B cell (primary cell): ENCODE measurements at regions not wholly inside any gene's neighbourhood (a gene's known extent, or its start where the extent isn't known, plus 50 kb on each side); places are given as distances from the start of the nearest gene placed in this dataset.

Experiments
- ATAC-seq: fragments of 200-7000 bp; cut with Tn5 transposase; one replicate; pipeline ENCODE4 v1.10.0; 2021; ENCODE audit warnings: low read depth, mild to moderate bottlenecking, moderate number of reproducible peaks, moderate library complexity
- CTCF ChIA-PET: fragments of 350-600 bp; sonication (Branson Sonifier 250); formaldehyde crosslinking; loops from one replicate; lab custom pipeline; 2021; ENCODE audit warnings: antibody characterized with exemption, inconsistent platforms; lab: Charles Lee
- POLR2A ChIA-PET: fragments of 350-600 bp; sonication (Branson Sonifier 250); formaldehyde crosslinking; loops from one replicate; lab custom pipeline; 2021; ENCODE audit warnings: antibody characterized with exemption; lab: Charles Lee
- DNase-seq: peaks from one replicate; pipeline ENCODE4 v3.0.0; 2013
- H2AFZ ChIP-seq: 2 replicates; pipeline ENCODE4 v1.6.1; 2012; ENCODE audit warnings: mild to moderate bottlenecking, low read depth, low read length; ENCODE audit not compliant: insufficient read depth, poor library complexity, severe bottlenecking
- H3K27ac ChIP-seq, 2 donors: 1 replicate in 1 of 2; 2 replicates in 1 of 2; pipeline ENCODE4 v1.5.1; 2012 to 2013; ENCODE audit warnings: low read length in 2 of 2, mild to moderate bottlenecking in 2 of 2, moderate library complexity in 1 of 2
- H3K27me3 ChIP-seq, 4 experiments: fragments of 200-600 bp in 1 of 4; sonication (generic) in 1 of 4; replicated peaks in 1 of 4; 1 replicate in 2 of 4; 2 replicates in 2 of 4; pipeline versions ENCODE4 v1.6.1 to v1.7.0; 2013 to 2016; ENCODE audit warnings: low read length in 3 of 4, mild to moderate bottlenecking in 2 of 4, mixed read lengths in 1 of 4, moderate library complexity in 1 of 4; ENCODE audit not compliant: insufficient read depth in 4 of 4, control insufficient read depth in 3 of 4; ENCODE audit errors: control extremely low read depth in 1 of 4
- H3K36me3 ChIP-seq, 2 experiments: replicated peaks in 1 of 2; 1 replicate in 1 of 2; 2 replicates in 1 of 2; pipeline versions ENCODE4 v1.6.1 to v1.7.1; 2013; ENCODE audit warnings: low read length in 1 of 2; ENCODE audit not compliant: insufficient read depth in 2 of 2, control insufficient read depth in 1 of 2; ENCODE audit errors: control extremely low read depth in 1 of 2, extremely low read depth in 1 of 2
- H3K4me1 ChIP-seq, 2 donors: fragments of 200-600 bp in 1 of 2; sonication (generic) in 1 of 2; 1 replicate in 1 of 2; 2 replicates in 1 of 2; pipeline versions ENCODE4 v1.5.1 to v1.6.1; 2013 to 2017; ENCODE audit warnings: low read length in 2 of 2; ENCODE audit not compliant: control insufficient read depth in 2 of 2, insufficient read depth in 2 of 2
- H3K4me2 ChIP-seq: replicated peaks from 2 replicates; pipeline ENCODE3; 2012; ENCODE audit warnings: mild to moderate bottlenecking, low read depth, low read length; ENCODE audit not compliant: poor library complexity, severe bottlenecking
- H3K4me3 ChIP-seq, 5 experiments: fragments of 200-600 bp in 1 of 5; sonication (generic) in 1 of 5; 1 replicate in 3 of 5; 2 replicates in 2 of 5; pipeline versions ENCODE4 v1.5.1 to v1.7.0; 2011 to 2016; ENCODE audit warnings: low read length in 4 of 5, mild to moderate bottlenecking in 4 of 5, low read depth in 2 of 5, control low read depth in 1 of 5, moderate library complexity in 1 of 5; ENCODE audit not compliant: insufficient read depth in 1 of 5; ENCODE audit errors: control extremely low read depth in 1 of 5, extremely low read depth in 1 of 5
- H3K79me2 ChIP-seq: fragments of 200-600 bp; sonication (generic); one replicate; pipeline ENCODE4 v1.6.0; 2016; ENCODE audit warnings: low read length; ENCODE audit not compliant: control insufficient read depth, insufficient read depth
- H3K9ac ChIP-seq: fragments of 200-600 bp; sonication (generic); 2 replicates; pipeline ENCODE4 v1.6.1; 2017; ENCODE audit warnings: mild to moderate bottlenecking, low read length, moderate library complexity
- H3K9me3 ChIP-seq, 3 donors: one replicate each; pipeline versions ENCODE4 v1.6.1 to v1.7.1; 2013; ENCODE audit warnings: low read length in 2 of 3; ENCODE audit not compliant: control insufficient read depth in 2 of 3, insufficient read depth in 1 of 3; ENCODE audit errors: control extremely low read depth in 1 of 3
- H4K20me1 ChIP-seq: 2 replicates; pipeline ENCODE4 v1.6.0; 2012; ENCODE audit warnings: mild to moderate bottlenecking, low read length; ENCODE audit not compliant: insufficient read depth, control insufficient read depth, poor library complexity, severe bottlenecking
- H3K27ac Mint-ChIP-seq: one replicate; pipeline ENCODE4 v1.8.0; 2021; ENCODE audit warnings: mixed read lengths
- H3K27me3 Mint-ChIP-seq: one replicate; pipeline ENCODE4 v1.8.0; 2021; ENCODE audit warnings: mixed read lengths
- H3K4me1 Mint-ChIP-seq: one replicate; pipeline ENCODE4 v1.8.0; 2021; ENCODE audit warnings: mixed read lengths
- H3K4me3 Mint-ChIP-seq: one replicate; pipeline ENCODE4 v1.8.0; 2021; ENCODE audit warnings: mixed read lengths
- H3K9me3 Mint-ChIP-seq: one replicate; pipeline ENCODE4 v1.8.0; 2022; ENCODE audit warnings: mixed read lengths; ENCODE audit not compliant: insufficient read depth
- EZH2 ChIP-seq: IDR thresholded peaks from 2 replicates; pipeline ENCODE4 v1.6.1; 2012; ENCODE audit warnings: borderline replicate concordance, low read depth, mild to moderate bottlenecking, moderate library complexity, low read length; ENCODE audit not compliant: insufficient read depth, poor library complexity, severe bottlenecking
- WGBS: methylation state at CpG from one replicate; pipeline ENCODE4 v1.1.5; 2013; ENCODE audit warnings: missing lambda C conversion rate; ENCODE audit not compliant: insufficient coverage; 5-methylcytosine and 5-hydroxymethylcytosine counted together
- intact Hi-C: fragments of 100-400 bp; cut with micrococcal nuclease; formaldehyde crosslinking; loops from one replicate; pipeline ENCODE4 v1.10.0; 2022
- TF ChIP-seq, protein P1 (sequence below): fragments of 200-600 bp; IDR thresholded peaks from one replicate; pipeline ENCODE4 v1.8.0; 2022; ENCODE audit warnings: antibody characterized with exemption, mild to moderate bottlenecking

DNA sequence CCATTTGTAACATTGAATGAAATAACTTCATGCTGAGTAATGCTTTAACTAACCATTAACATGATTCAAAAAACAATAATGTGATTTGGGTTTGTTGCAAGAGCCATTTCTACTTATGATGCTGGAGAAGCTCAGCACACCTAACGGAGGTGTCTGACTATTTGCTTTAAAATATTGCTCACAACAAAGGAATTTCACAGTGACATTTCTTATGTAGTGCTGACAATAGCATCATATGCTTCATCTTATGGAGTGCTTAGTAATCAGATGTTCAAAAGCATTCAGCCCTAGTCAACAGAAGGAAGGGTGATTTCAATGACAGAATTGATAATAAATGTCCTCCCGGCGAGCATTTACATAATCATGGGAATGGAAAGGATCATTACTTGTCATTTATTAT lies 1003.3 kb upstream of the COX7C start:
- H3K79me2 ChIP-seq, result no peaks in the 10 kb centered on the region
- no CpG with 5 or more reads among the region's 3 CpGs for WGBS
- H3K4me3 Mint-ChIP-seq, result no peak overlapping the region
- H3K4me3 ChIP-seq, result no peak overlapping the region
- ChIA-PET POLR2A (no interaction called here), CTCF (no interaction called here)
- ATAC-seq, result no peak
- peaks cover 0 to 7% (median 0%) of the 10 kb centered on the region in 3 donors for H3K9me3 ChIP-seq
- no peak for DNase-seq
- no peaks in the 10 kb centered on the region for H3K4me1 ChIP-seq
- no peak overlapping the region for H3K27ac ChIP-seq
- no peak overlapping the region for H3K27ac Mint-ChIP-seq
- H4K20me1 ChIP-seq, result no peaks in the 10 kb centered on the region
- no peak overlapping the region for H3K4me2 ChIP-seq
- no peak for TF ChIP-seq EZH2
- TF ChIP-seq, protein P1, sequence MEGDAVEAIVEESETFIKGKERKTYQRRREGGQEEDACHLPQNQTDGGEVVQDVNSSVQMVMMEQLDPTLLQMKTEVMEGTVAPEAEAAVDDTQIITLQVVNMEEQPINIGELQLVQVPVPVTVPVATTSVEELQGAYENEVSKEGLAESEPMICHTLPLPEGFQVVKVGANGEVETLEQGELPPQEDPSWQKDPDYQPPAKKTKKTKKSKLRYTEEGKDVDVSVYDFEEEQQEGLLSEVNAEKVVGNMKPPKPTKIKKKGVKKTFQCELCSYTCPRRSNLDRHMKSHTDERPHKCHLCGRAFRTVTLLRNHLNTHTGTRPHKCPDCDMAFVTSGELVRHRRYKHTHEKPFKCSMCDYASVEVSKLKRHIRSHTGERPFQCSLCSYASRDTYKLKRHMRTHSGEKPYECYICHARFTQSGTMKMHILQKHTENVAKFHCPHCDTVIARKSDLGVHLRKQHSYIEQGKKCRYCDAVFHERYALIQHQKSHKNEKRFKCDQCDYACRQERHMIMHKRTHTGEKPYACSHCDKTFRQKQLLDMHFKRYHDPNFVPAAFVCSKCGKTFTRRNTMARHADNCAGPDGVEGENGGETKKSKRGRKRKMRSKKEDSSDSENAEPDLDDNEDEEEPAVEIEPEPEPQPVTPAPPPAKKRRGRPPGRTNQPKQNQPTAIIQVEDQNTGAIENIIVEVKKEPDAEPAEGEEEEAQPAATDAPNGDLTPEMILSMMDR, result no peak
- no peaks in the 10 kb centered on the region for H3K27me3 Mint-ChIP-seq
- intact Hi-C loops, result no loop called here
- H3K4me1 Mint-ChIP-seq, result no peaks in the 10 kb centered on the region
- no peak overlapping the region for H2AFZ ChIP-seq
- H3K9ac ChIP-seq, result no peak overlapping the region
- no peaks in the 10 kb centered on the region for H3K27me3 ChIP-seq
- H3K9me3 Mint-ChIP-seq, result peaks cover 4% of the 10 kb centered on the region
- no peaks in the 10 kb centered on the region for H3K36me3 ChIP-seq

DNA sequence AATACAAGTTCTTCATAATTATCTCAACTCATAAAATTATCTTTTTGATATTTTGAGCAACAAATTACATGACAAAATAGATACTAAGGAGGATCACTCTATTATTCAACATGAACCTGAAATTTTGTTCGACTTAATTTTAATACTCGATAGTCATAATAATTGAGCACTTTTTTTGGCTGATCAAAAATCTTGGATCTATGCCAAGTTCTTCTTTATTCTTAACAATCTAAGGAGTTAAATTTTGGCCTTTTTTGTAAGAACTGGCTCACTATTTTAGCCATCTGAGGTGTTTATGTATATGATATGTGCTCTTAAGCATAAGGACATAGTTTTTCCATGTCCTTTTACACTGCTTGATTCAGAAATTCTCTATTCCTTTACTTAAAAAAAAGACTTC lies 996.1 kb upstream of the COX7C start:
- H3K9me3 Mint-ChIP-seq, result peaks cover 7% of the 10 kb centered on the region
- H3K27ac Mint-ChIP-seq, result no peak overlapping the region
- ATAC-seq, result no peak
- WGBS, result no CpG with 5 or more reads among the region's 2 CpGs
- Histone ChIP-seq H3K27ac (no peak overlapping the region), H3K27me3 (no peaks in the 10 kb centered on the region), H3K4me3 (no peak overlapping the region), H3K9ac (no peak overlapping the region), H3K36me3 (no peaks in the 10 kb centered on the region), H2AFZ (no peak overlapping the region), H3K79me2 (no peaks in the 10 kb centered on the region), H3K4me2 (no peak overlapping the region), H3K4me1 (no peaks in the 10 kb centered on the region), H4K20me1 (no peaks in the 10 kb centered on the region), H3K9me3 (peaks cover 0 to 2% (median 0%) of the 10 kb centered on the region in 3 donors)
- CTCF ChIA-PET, result no interaction called here
- no peaks in the 10 kb centered on the region for H3K4me1 Mint-ChIP-seq
- DNase-seq, result no peak
- intact Hi-C loops, result no loop called here
- POLR2A ChIA-PET, result no interaction called here
- TF ChIP-seq, protein P1, result no peak
- no peak for TF ChIP-seq EZH2
- H3K27me3 Mint-ChIP-seq, result no peaks in the 10 kb centered on the region
- no peak overlapping the region for H3K4me3 Mint-ChIP-seq
